EL (cell line): ENCODE measurements at regions not wholly inside any gene's neighbourhood (a gene's known extent, or its start where the extent isn't known, plus 50 kb on each side); places are given as distances from the start of the nearest gene placed in this dataset.

ENCODE experiments used
- DNase-seq: peaks from one replicate; pipeline ENCODE4 v3.0.0-alpha.2; 2016

- DNase-seq: no peak
These were observed 213.6 kb downstream of the URI1 start for GRCh38 chr19:30155381-30156200.

DNA sequence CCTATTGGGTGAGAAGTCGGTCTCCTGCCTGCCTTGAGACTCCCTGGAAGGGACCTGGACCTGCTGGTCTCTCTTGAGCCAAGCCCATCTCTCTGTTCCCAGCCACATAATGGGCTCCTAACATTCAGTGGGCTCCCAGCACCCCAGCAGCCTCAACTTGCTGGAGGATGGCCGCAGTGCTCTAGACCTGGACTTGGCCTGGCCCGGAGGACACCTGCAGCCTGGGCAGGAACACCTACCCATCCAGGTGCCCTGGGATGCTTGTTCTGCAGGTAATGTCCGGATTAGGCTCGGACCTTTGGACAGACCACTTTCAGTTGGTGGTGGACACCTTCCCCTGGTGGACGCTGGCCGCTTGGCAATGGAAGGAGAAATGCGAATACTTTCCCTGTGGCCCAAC is 214.6 kb downstream of the URI1 start:
- no peak for DNase-seq

DNA sequence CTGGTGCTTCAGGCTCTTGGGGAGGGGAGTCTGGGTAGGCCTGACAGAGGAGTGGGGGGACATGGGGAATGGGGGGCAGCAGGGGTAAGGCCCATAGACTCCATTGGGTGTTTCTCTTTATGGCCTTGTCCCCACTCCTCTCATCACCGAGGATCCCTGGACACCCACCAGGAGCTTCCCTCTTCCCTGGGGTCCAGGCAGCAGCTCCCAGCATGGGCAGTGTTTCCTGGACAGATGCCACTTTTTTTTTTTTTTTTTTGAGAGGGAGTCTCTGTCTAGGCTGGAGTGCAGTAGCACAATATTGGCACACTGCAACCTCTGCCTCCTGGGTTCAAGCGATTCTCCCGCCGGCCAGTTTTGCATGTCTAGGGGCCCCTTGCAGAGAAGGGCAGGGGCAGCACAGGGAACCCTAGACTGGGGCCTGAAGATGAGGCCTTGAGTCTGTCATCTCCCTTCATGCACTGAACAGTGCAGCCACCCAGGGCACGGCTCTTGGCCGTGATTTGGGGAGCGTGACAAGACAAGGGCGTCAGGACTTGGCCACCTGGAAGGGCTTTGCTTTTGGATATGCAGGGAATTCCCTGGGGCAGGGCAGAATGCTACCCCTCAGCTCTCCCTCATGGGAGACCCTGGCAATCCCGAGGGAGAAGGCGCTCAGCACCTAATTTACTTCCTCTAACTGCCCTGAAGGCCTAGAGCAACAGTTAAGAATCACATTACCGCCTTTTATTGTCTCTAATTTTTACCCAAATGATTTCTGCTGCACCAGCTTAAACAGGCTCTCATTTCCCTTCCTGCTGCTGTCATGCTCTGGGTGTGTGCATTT is 213.9 kb upstream of the ZNF536 start:
- no peak for DNase-seq

DNA sequence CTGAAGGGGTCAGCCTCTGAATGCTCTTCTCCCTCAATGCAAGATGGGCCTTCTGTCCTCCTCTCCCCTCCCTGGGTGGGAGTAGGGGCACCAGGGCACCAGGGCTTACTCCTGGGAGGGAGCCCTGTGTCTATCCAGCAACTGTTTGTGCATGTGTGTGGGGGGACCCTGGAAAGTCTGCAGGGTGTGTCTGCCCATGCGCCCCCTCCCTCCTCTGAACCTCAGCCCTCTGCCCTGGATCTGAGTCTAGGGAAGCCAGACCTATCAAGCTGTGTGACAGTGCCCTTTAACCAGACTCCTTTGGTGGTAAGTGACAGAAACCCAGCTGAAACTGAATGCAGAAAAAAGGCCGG is 213.3 kb upstream of the ZNF536 start:
- DNase-seq: no peak

DNA sequence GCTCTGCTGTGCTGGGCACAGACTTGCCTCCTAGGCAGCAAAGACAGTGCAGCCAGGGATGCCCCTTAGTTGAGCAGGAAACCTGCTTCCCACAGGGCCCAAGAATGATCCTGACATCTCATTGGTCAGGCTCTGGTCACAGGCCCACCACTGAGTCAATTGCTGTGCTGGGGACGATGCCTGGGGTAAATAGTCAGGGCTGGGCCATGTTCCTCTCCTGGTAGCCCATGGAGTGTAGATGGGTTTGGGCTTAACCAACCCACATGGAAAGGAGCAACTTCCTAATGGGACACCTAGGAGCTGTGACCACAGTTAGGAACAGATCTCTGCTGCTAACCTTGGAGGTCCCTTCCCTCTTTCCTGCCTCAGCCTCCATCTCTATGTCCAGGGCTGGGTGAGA is 212.5 kb upstream of the ZNF536 start:
- DNase-seq: no peak

- no peak for DNase-seq
These were observed 211.8 kb upstream of the ZNF536 start for GRCh38 chr19:30160426-30160825.

DNA sequence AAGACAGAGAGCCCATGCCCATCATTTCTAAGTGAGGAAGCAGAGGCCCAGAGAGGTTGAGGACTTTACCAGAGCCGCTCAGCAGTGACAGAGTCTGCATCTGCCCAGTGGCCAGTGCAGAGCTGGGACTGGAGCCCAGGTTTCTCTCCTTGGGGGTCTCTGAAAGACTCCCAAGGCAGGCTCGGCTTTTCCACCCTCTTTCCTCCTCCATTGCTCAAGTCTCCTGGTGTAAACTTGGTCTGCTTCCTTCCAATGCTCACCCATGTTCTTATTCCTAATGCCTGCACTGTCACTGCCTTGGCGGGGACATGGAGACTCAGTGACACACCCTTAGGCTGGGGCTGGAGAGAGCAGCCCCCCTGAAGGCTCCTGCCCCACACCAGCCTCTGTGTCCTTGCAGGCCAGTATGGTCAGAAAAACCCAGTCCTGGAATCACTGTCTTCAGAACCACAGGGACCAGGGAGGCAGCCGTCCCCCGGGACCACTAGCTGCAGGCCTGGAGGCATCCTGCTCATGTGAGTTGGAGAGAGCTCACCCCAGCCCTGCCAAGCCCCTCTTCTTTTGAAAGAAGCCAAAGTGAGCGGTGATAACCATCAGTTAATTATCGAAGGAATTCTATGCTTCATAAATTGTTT is 211.0 kb upstream of the ZNF536 start:
- DNase-seq: no peak

DNA sequence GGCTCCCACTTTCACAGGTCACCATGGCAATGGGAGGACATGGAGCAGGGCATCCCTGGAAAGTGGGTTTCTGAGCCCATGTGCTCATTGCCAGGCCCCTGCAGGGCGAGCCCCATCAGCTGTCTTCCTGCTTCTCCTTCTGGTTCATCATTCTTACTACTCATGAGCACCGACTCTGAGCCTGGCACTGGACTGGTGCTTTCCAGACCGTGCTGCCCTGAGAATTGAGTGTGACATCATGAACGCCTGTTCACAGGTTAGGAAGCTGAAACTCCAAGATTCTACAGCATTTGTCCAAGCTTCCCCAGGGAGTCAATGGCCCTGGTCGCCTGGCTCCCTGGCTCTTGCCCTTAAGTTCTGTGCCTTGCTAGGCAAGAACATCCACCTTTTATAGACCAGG is 210.4 kb upstream of the ZNF536 start:
- DNase-seq: no peak

- no peak for DNase-seq
These were observed 209.5 kb upstream of the ZNF536 start for GRCh38 chr19:30162718-30163117.

- no peak for DNase-seq
These were observed 208.5 kb upstream of the ZNF536 start for GRCh38 chr19:30163663-30164062.

DNA sequence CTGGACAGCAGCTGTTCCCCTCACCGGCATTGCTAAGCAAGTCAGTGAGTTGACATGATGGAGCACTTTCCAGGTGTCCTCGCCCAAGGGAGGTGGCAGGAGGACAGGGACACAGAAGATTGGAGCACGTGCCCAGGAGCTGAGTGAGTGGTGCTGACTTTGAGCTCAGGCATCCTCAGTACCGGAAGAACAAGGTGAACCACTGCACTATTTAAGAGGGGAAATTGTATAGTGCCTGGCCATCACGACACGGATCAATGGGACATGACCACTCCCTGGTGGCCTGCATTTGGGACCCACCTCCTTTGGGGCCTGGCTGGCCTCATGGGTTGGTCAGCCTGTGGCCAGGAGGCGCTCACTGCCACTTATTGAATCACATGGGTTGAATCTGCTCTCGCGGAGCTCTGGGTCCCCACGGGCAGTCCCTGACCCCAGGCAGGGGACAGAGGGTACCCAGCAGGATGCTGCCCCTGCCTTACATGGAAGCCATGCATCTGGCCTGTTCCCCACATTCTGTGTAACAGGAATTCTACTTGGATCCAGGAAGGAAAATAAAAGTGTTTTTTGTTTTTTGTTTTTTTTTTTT is 206.9 kb upstream of the ZNF536 start:
- no peak for DNase-seq

DNA sequence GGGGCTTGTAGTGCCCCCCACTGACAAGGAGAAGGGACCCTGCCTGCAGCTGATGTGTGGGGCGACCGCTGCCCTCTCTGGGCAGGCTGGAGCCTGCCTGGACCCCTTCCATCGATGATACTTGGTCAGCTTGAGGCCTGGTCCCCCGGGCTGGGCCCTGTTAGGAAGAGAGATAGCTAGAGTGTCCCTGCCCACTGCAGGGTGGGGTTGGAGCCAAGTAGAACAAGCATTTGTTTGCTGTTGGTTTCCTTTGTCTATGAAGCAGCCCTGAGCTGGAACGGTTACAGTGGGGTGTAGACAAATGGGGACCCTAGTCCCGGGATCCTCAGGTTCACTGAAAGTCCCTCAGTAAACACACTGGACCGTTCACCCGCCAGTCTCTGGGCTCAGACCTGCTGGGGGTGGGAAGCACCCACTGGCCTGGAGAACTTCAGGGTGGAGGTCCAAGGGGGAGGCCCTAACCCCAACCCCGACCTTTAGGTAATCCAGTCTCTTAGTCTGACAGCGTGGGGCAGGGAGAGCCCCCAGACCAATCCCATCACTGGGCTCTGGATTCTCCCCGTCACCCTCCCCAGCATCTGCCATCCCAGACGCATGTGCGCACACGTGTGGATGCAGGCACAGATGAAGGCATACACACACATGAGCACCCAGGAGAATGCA is 204.8 kb upstream of the ZNF536 start:
- no peak for DNase-seq

- no peak for DNase-seq
These were observed 204.1 kb upstream of the ZNF536 start for GRCh38 chr19:30167976-30168635.

- no peak for DNase-seq
These were observed 203.4 kb upstream of the ZNF536 start for GRCh38 chr19:30168760-30169159.

DNA sequence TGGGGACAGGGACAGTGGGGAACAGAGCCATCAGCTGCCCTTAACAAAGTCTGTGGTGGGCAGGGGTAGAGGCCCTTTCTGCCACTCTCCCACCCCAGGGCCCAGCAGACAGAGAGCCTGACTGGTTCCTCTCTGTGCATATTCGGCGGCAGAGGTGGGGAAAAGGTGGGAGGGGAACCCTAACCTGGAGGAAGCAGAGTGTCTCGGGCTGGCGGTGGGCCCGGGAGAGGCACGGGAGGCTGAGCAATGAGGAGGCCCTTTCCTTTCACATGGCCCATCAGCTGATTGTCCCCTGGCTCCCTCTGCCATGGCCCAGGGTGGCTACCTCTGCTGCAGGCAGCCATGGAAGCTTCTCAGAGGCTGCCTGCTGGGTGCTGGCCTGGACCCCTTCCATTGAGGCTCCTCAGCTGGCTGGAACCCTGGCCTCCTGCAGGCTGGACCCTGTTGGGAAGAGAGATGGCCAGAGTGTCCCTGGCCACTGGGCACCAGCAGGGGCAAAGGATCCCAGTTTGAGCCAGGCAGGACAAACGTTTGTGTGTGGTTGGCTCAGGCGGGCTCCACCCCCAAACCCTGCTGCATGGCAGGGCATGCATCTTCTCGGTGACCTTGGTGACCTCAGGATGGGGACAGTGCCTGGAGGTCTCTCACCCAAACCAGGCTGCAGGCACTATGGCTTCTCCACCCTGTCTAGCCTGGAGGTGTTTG is 202.8 kb upstream of the ZNF536 start:
- DNase-seq: no peak

- no peak for DNase-seq
These were observed 202.1 kb upstream of the ZNF536 start for GRCh38 chr19:30170081-30170480.

DNA sequence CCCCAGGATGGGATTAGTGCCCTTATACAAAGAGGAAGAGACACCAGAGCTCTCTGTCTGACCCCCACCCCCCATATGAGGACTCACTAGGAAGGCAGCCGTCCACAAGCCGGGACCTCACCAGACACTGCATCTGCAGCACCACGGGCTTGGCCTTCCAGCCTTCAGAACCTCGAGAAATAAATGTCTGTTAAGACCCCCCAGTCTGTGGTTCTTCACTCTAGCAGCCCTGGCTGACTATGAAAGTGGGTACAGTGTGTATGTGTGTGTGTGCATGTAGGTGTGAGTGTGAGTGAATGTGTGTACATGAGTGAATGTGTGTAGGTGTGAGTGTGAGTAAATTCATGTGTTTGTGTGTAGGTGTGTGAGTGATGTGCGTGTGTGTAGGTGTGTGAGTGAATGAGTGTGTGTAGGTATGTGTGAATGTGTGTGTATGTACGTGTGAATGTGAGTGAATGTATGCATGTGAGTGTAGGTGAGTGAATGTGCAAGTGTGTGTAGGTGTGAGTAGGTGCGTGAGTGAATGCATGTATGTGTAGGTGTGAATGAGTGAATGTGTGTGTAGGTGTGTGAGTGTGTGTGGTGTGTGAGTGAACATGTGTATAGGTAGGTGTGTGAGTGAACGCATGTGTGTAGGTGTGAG is 201.6 kb upstream of the ZNF536 start:
- no peak for DNase-seq

GRCh38 chr19:30171138-30171635 is 201.0 kb upstream of the ZNF536 start:
- no peak for DNase-seq

DNA sequence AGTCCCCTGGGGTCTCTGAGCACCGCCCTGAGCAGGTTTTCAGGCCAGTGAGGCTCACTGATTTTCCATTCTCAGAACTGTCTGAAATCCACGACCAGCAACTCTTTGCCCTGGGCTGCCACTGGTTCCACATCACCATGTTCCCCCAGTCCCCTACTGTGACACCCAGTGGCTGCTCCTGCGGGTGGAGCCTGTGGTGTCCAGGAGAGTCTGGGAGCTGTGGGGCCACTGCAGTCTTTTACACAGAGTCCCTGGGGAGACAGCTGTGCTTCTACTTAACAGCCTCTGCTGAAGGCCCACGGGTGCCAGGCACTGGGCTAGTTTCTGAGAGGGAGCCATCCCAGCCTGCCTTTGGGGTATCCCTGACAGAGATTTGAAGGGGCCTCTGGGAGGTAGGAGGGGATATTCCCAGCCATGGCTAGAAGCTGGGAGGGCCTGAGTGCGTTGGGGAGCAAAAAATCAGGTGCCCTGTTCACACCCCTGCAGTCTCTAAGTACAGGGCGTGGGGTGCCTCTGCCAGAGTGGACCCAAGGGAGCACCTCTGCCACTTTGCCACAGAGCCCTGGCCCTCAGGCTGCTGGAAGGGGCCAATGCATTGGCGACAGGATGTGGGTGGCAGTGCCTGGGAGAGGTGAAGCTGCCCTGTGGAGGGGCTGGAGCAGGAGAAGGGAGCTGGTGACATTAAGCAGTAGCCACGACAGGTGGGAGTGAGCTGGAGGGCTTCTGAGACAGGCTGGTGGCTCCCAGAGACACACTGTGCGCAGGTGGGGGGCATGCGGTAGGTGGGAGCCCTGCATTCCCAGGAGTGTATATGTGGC is 200.2 kb upstream of the ZNF536 start:
- DNase-seq: no peak

GRCh38 chr19:30172613-30173242 is 199.5 kb upstream of the ZNF536 start:
- no peak for DNase-seq
